Stimulated activated CD8-positive, alpha-beta memory T cell treated with anti-CD3 and anti-CD28 coated beads, Interleukin-7, amount 100 ng/mL, for 1 hour (primary cell): ENCODE measurements at regions not wholly inside any gene's neighbourhood (a gene's known extent, or its start where the extent isn't known, plus 50 kb on each side); places are given as distances from the start of the nearest gene placed in this dataset.

Experiments used
- DNase-seq, 2 donors: peaks; one replicate each; pipeline ENCODE4 v3.0.0-alpha.2; 2020; ENCODE audit warnings: low read depth in 2 of 2

DNA sequence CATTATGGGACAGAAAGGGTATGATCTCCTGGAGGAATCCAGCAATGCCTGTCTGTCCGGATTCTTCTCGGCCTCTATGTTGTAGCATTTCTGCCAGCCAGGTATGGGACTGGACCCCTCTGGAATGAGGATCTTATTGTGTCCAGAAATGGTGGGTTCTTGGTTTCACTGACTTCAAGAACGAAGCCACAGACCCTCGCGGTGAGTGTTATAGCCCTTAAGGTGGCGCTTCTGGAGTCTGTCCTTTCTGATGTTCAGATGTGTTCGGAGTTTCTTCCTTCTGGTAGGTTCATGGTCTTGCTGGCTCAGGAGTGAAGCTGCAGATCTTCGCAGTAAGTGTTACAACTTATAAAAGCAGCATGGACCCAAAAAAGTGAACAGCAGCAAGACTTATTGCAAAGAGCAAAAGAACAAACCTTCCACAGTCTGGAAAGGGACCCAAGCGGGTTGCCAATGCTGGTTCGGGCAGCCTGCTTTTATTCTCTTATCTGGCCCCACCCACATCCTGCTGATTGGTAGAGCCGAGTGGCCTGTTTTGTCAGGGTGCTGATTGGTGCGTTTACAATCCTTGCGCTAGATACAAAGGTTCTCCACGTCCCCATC lies 62.3 kb upstream of the IER3 start:
- no peak for DNase-seq

DNA sequence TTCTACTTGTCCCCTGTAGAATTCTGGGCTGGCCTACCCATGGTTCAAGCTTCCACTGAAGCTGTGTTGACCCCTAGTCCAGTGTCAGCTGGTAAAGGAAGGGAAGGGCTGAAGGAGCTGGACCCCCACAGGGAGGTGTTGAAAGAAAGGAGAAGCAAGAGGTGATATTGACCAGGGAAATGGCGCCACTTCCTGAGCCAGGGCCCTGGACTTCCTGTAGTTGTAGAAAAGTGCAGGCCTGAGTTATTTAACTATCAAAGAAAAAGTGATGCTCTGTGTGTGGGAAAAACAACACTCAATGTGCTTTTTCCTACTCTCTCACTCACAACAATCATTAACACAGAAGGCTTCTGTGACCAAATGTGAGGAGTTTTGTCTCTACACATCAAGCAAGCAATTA lies 60.0 kb upstream of the IER3 start:
- DNase-seq: no peak

DNA sequence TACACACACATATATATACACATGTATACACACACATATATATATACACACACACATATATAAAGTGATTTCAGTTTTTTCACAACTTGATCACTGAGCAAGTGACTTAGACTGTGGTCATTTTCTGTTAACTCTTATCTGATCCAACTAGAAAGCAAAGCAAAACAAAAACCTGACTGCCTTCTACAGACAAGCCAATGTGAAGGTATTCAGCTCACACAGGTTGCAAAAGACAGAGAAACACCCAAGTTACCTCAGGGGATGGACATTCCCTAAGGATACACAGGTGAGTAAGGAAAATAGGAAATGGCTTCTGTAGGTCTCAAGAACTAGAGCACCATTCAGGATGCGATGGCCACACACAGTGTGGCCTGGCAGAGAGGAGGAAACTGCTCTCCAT lies 58.4 kb upstream of the IER3 start:
- DNase-seq: no peak

DNA sequence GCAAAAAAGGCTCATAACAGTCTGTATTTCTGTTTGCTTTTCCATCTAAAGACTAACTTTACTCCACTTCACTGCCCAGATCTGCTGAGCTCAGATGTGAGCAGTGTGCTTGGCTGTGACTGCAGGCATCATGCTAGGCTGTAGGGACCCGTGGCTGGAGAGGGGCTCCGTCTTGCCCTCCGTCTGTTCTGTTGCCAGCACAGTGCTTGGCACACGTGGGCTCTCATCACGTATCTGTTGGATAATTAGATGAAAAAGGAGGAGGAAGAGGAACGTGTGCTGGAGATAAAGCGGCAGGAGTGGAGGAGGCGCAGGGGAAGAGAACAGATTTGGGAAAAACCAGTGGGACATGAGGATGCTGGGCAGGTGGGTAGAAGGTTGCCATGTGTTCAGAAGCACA lies 57.6 kb upstream of the IER3 start:
- DNase-seq: no peak

DNA sequence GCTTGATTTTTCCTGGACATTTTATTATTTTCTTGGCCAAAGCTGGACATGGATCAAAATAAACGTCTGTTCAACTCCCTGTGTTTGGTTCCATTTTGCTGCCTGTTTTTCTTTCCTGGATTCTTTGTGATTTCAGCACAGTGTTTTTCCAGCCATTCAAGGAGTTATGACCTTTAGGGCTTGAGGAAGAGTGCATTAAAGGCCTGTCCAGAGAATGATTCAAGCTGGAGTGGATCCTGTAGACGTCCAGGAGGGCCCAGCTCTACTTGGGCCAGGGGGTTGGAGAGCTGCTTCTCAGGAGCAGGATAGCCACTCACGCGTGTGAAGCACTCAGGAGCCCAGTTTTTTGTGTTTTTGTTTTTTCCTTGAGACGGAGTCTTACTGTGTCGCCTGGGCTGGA lies 56.5 kb upstream of the IER3 start:
- no peak for DNase-seq

DNA sequence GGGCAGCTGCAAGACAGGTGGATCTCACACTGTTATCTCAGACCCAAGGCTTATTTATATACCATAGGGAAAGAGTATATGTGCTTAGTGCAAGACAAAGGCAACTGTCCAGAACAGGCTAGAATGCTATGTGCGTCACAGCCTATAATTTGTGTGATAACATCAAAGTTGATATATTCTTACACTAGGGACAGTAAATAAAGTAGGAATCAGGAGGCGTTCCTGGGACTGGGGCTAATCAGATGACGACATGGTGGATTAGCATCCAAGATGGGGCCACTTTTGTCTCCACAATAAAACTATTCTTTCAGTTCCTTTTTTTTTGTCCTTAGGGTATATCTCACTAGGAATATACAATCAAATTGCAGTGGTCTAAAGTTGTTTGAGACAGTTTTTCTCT lies 54.9 kb upstream of the IER3 start:
- no peak for DNase-seq

DNA sequence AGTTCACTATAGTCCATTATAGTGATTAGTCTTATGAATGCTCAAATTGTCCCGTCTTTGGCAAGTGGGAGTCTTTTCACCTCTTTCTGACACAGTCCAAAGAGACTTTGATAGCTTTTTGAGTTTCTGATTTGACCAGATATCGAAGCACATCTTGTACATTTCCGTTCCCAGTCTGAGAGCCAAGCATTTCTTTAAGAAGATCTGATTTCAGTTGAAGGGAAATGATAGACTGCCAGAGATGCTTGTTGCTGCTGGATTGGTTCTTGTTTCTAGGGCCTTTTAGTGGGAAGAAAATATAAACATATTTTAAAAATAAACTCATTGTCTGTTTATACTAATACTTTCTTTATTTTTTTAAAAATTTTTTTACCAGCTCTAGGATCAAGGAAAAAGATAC lies 54.1 kb upstream of the IER3 start:
- DNase-seq: no peak

DNA sequence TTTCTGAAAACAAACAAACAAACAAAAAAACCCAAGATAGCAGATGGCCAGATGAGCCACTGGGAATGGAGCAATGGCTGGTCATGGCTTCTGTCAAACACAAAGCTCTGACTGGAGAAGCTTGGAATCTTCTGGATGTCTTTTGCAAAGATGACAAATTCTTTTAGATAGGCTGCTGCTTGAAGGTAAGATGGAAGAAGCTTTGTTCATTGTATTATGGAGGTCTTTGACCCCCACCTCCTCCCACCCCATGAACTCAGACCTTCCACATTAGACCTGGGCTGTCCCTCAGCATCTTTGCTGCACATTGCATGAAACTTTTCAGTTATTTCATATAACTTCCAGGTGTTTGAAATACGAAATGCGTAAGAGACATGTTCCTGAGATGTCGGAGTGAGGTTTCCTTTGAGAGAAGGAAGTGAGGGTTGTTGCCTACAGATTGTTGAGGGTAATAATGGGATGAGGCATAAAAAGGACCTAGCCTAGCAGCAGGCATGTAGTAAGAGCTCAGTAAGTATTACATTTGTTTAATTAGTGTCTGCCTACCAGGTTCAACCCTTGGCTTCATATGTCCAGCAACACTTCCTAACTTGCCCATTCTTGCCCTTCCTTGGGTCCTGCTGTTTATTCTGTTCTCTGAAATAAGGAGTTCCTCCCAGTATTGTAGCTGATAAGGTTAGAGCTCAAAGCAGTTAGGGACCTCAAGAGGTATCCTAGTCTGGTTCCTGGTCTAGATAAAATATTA lies 51.4 kb upstream of the IER3 start:
- no peak for DNase-seq
